ENCODE measurements at regions not wholly inside any gene's neighbourhood (a gene's known extent, or its start where the extent isn't known, plus 50 kb on each side); places are given as distances from the start of the nearest gene placed in this dataset.

- DNase-seq (ENCODE audit: low read depth): no peak
Measured at GRCh38 chr9:118751848-118752223, 617.4 kb downstream of the BRINP1 start.

- DNase-seq (ENCODE audit: low read depth): no peak
Measured at GRCh38 chr9:118761016-118761790, 608.0 kb downstream of the BRINP1 start.

GRCh38 chr9:118767571-118767970 lies 601.7 kb downstream of the BRINP1 start:
- no peak for DNase-seq (ENCODE audit: low read depth)

- DNase-seq (ENCODE audit: low read depth): no peak
Measured at GRCh38 chr9:118782790-118783463, 586.3 kb downstream of the BRINP1 start.

GRCh38 chr9:118784033-118784432 lies 585.2 kb downstream of the BRINP1 start:
- no peak for DNase-seq (ENCODE audit: low read depth)

GRCh38 chr9:118785456-118785855 lies 583.8 kb downstream of the BRINP1 start:
- DNase-seq (ENCODE audit: low read depth): no peak

- no peak for DNase-seq (ENCODE audit: low read depth)
Measured at GRCh38 chr9:118786877-118787276, 582.4 kb downstream of the BRINP1 start.

GRCh38 chr9:118809160-118809625 lies 560.0 kb downstream of the BRINP1 start:
- DNase-seq (ENCODE audit: low read depth): no peak

GRCh38 chr9:118829334-118829733 lies 539.9 kb downstream of the BRINP1 start:
- DNase-seq (ENCODE audit: low read depth): no peak

GRCh38 chr9:118832371-118832770 lies 536.9 kb downstream of the BRINP1 start:
- DNase-seq (ENCODE audit: low read depth): no peak

- no peak for DNase-seq (ENCODE audit: low read depth)
Measured at GRCh38 chr9:118836891-118837290, 532.3 kb downstream of the BRINP1 start.

- no peak for DNase-seq (ENCODE audit: low read depth)
Measured at GRCh38 chr9:118871531-118871930, 497.7 kb downstream of the BRINP1 start.

- no peak for DNase-seq (ENCODE audit: low read depth)
Measured at GRCh38 chr9:118882684-118883083, 486.6 kb downstream of the BRINP1 start.

- no peak for DNase-seq (ENCODE audit: low read depth)
Measured at GRCh38 chr9:118883411-118883810, 485.8 kb downstream of the BRINP1 start.

GRCh38 chr9:118891213-118891612 lies 478.0 kb downstream of the BRINP1 start:
- no peak for DNase-seq (ENCODE audit: low read depth)

GRCh38 chr9:118896324-118897000 lies 472.8 kb downstream of the BRINP1 start:
- no peak for DNase-seq (ENCODE audit: low read depth)

- no peak for DNase-seq (ENCODE audit: low read depth)
Measured at GRCh38 chr9:118918180-118918579, 451.1 kb downstream of the BRINP1 start.

- DNase-seq (ENCODE audit: low read depth): no peak
Measured at GRCh38 chr9:118928722-118929121, 440.5 kb downstream of the BRINP1 start.

- no peak for DNase-seq (ENCODE audit: low read depth)
Measured at GRCh38 chr9:118929287-118929686, 439.9 kb downstream of the BRINP1 start.

GRCh38 chr9:118931941-118932340 lies 437.3 kb downstream of the BRINP1 start:
- DNase-seq (ENCODE audit: low read depth): no peak

- DNase-seq (ENCODE audit: low read depth): no peak
Measured at GRCh38 chr9:118938581-118938980, 430.7 kb downstream of the BRINP1 start.

GRCh38 chr9:118940473-118940872 lies 428.8 kb downstream of the BRINP1 start:
- no peak for DNase-seq (ENCODE audit: low read depth)

GRCh38 chr9:118946669-118947068 lies 422.6 kb downstream of the BRINP1 start:
- no peak for DNase-seq (ENCODE audit: low read depth)

All from stimulated activated CD4-positive, alpha-beta T cell treated with anti-CD3 and anti-CD28 coated beads, Interleukin-2, amount 100 ng/mL, for 4 hours (primary cell).